MM.1S (cell line): ENCODE measurements at regions not wholly inside any gene's neighbourhood (a gene's known extent, or its start where the extent isn't known, plus 50 kb on each side); places are given as distances from the start of the nearest gene placed in this dataset.

Experiments
- DNase-seq: peaks from one replicate; pipeline ENCODE4 v3.0.0-alpha.2; 2015
- H2AFZ ChIP-seq: fragments of 300-600 bp; sonication (generic); 2 replicates; pipeline ENCODE4 v1.6.0; 2016; ENCODE audit warnings: antibody characterized with exemption, low read length
- H3F3A ChIP-seq: fragments of 300-600 bp; sonication (generic); 2 replicates; pipeline ENCODE4 v1.6.1; 2016; ENCODE audit warnings: mild to moderate bottlenecking, antibody characterized with exemption, low read length, moderate library complexity, mixed read lengths; ENCODE audit not compliant: insufficient read depth
- H3K27ac ChIP-seq: fragments of 300-600 bp; sonication (generic); 2 replicates; pipeline ENCODE4 v1.5.1; 2016; ENCODE audit warnings: mild to moderate bottlenecking, low read length
- H3K27me3 ChIP-seq: fragments of 300-600 bp; sonication (generic); replicated peaks from 2 replicates; pipeline ENCODE4 v1.6.0; 2016; ENCODE audit warnings: low read length; ENCODE audit not compliant: insufficient read depth
- H3K36me3 ChIP-seq: fragments of 300-600 bp; sonication (generic); replicated peaks from 2 replicates; pipeline ENCODE4 v1.6.1; 2016; ENCODE audit warnings: mild to moderate bottlenecking, low read length, mixed read lengths; ENCODE audit not compliant: insufficient read depth
- H3K4me1 ChIP-seq: fragments of 300-600 bp; sonication (generic); 2 replicates; pipeline ENCODE4 v1.6.1; 2016; ENCODE audit warnings: low read length, mixed read lengths
- H3K4me2 ChIP-seq: fragments of 300-600 bp; sonication (generic); 2 replicates; pipeline ENCODE4 v1.6.0; 2016; ENCODE audit warnings: low read depth, low read length
- H3K4me3 ChIP-seq: fragments of 300-600 bp; sonication (generic); 2 replicates; pipeline ENCODE4 v1.5.1; 2016; ENCODE audit warnings: low read length, mixed read lengths
- H3K79me2 ChIP-seq: fragments of 300-600 bp; sonication (generic); 2 replicates; pipeline ENCODE4 v1.6.1; 2016; ENCODE audit warnings: mixed run types, low read length, mixed read lengths
- H3K9ac ChIP-seq: fragments of 300-600 bp; sonication (generic); 2 replicates; pipeline ENCODE4 v1.6.1; 2016; ENCODE audit warnings: low read length, mixed read lengths
- H3K9me2 ChIP-seq: fragments of 300-600 bp; sonication (generic); replicated peaks from 2 replicates; pipeline ENCODE4 v1.6.1; 2016; ENCODE audit warnings: mild to moderate bottlenecking, low read length, mixed read lengths; ENCODE audit not compliant: insufficient read depth
- H3K9me3 ChIP-seq: fragments of 300-600 bp; sonication (generic); replicated peaks from 2 replicates; pipeline ENCODE4 v1.6.1; 2016; ENCODE audit warnings: mild to moderate bottlenecking, low read length, mixed read lengths; ENCODE audit not compliant: insufficient read depth
- H4K20me1 ChIP-seq: fragments of 300-600 bp; sonication (generic); 2 replicates; pipeline ENCODE4 v1.6.1; 2016; ENCODE audit warnings: mild to moderate bottlenecking, low read length, moderate library complexity, mixed read lengths; ENCODE audit not compliant: insufficient read depth
- EZH2 ChIP-seq: fragments of 300-600 bp; sonication (generic); optimal IDR thresholded peaks from 2 replicates; pipeline ENCODE3; 2017; ENCODE audit warnings: low read depth, mild to moderate bottlenecking, antibody characterized with exemption, low read length, mixed read lengths
- EZH2phosphoT487 ChIP-seq: fragments of 300-600 bp; sonication (generic); IDR thresholded peaks from 2 replicates; pipeline ENCODE4 v1.6.1; 2018; ENCODE audit warnings: antibody characterized with exemption, low read length
- TF ChIP-seq, protein P1 (sequence below): fragments of 300-600 bp; sonication (generic); IDR thresholded peaks from 2 replicates; pipeline ENCODE4 v1.5.1; 2016; ENCODE audit warnings: antibody characterized with exemption, low read length, mixed read lengths

DNA sequence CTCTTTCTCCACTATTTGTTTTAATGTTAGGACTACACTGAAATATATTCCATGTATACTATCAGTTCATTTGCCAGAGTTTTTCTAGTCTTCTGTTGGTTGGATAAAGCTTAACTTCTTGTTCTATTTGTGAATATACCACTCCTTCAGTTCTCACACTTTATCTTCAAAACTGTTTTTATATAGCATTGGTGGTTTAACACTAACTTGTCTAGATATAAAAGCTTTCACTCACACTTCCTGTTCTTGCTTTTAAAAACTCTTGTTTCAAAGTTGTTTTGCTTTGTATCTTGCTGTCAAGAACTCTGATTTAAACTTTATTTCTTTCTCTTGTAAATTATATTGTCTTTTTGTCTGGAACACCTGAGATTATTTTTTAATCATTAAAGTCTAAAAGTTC, 226.8 kb upstream of the TENT5A start:
- Histone ChIP-seq H3K4me2 (no peak overlapping the region), H3F3A (peaks cover 7% of the 10 kb centered on the region; the same call in 1 of the 2 replicates), H3K4me3 (no peak overlapping the region), H3K36me3 (no peaks in the 10 kb centered on the region), H3K9me2 (no peaks in the 10 kb centered on the region), H4K20me1 (no peaks in the 10 kb centered on the region), H2AFZ (no peak overlapping the region), H3K9ac (no peak overlapping the region), H3K4me1 (peaks cover 12% of the 10 kb centered on the region; the same call in 1 of the 2 replicates), H3K79me2 (no peaks in the 10 kb centered on the region), H3K9me3 (no peaks in the 10 kb centered on the region), H3K27me3 (no peaks in the 10 kb centered on the region), H3K27ac (no peak overlapping the region)
- TF ChIP-seq EZH2phosphoT487 (no peak), EZH2 (no peak)
- TF ChIP-seq, protein P1, sequence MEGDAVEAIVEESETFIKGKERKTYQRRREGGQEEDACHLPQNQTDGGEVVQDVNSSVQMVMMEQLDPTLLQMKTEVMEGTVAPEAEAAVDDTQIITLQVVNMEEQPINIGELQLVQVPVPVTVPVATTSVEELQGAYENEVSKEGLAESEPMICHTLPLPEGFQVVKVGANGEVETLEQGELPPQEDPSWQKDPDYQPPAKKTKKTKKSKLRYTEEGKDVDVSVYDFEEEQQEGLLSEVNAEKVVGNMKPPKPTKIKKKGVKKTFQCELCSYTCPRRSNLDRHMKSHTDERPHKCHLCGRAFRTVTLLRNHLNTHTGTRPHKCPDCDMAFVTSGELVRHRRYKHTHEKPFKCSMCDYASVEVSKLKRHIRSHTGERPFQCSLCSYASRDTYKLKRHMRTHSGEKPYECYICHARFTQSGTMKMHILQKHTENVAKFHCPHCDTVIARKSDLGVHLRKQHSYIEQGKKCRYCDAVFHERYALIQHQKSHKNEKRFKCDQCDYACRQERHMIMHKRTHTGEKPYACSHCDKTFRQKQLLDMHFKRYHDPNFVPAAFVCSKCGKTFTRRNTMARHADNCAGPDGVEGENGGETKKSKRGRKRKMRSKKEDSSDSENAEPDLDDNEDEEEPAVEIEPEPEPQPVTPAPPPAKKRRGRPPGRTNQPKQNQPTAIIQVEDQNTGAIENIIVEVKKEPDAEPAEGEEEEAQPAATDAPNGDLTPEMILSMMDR, result no peak
- DNase-seq, result no peak

DNA sequence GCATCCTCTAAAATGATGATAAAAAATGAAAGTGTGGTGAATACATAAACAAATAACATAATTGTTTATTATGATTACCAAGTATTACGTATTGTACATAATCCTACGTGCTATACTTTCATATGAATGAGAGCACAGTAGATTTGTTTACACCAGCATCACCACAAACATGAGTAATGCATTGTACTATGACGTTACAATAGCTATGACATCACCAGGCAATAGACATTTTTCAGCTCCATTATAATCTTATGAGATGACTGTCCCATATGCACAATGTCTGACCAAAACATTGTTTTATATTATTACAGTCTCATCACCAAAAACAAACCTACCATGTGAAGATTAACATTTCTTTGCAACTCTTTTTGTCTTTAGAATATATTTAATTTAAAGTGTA, 225.7 kb upstream of the TENT5A start:
- H3K27ac ChIP-seq, result no peak overlapping the region
- H3K79me2 ChIP-seq, result no peaks in the 10 kb centered on the region
- no peak for TF ChIP-seq EZH2
- TF ChIP-seq EZH2phosphoT487, result no peak
- TF ChIP-seq, protein P1, result no peak
- H3K9me3 ChIP-seq, result no peaks in the 10 kb centered on the region
- H3F3A ChIP-seq, result peaks cover 7% of the 10 kb centered on the region; the same call in 1 of the 2 replicates
- H3K4me2 ChIP-seq, result no peak overlapping the region
- no peaks in the 10 kb centered on the region for H3K27me3 ChIP-seq
- no peak overlapping the region for H2AFZ ChIP-seq
- H3K4me3 ChIP-seq, result no peak overlapping the region
- H3K4me1 ChIP-seq, result peaks cover 12% of the 10 kb centered on the region; the same call in 1 of the 2 replicates
- no peak for DNase-seq
- no peaks in the 10 kb centered on the region for H3K9me2 ChIP-seq
- no peaks in the 10 kb centered on the region for H3K36me3 ChIP-seq
- H3K9ac ChIP-seq, result no peak overlapping the region
- no peaks in the 10 kb centered on the region for H4K20me1 ChIP-seq

DNA sequence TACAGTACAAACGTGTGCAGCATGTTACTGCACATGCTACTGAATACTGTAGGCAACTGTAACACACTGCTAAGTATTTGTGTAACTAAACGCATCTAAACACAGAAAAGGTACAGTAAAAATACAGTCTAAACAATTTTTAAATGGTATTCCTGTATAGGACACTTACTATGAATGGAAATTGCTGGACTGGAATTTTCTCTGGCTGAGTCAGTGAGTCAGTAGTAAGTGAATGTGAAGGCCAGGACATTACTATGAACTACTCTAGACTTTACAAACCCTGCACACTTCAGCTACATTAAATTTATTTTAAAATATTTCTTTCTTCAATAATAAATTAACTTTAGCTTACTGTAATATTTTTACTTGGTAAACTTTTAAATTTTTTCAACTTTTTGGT, 225.0 kb upstream of the TENT5A start:
- Histone ChIP-seq H3K79me2 (no peaks in the 10 kb centered on the region), H3K27ac (no peak overlapping the region), H2AFZ (no peak overlapping the region), H3K27me3 (no peaks in the 10 kb centered on the region), H3K36me3 (no peaks in the 10 kb centered on the region), H3K4me3 (no peak overlapping the region), H3K9me3 (no peaks in the 10 kb centered on the region), H3K4me2 (no peak overlapping the region), H3K9ac (no peak overlapping the region), H3K4me1 (peaks cover 12% of the 10 kb centered on the region; the same call in 1 of the 2 replicates), H3K9me2 (no peaks in the 10 kb centered on the region), H3F3A (peaks cover 7% of the 10 kb centered on the region; the same call in 1 of the 2 replicates), H4K20me1 (no peaks in the 10 kb centered on the region)
- DNase-seq, result no peak
- no peak for TF ChIP-seq EZH2phosphoT487
- TF ChIP-seq, protein P1, result no peak
- no peak for TF ChIP-seq EZH2
